Amniotic epithelial cell (primary cell): ENCODE measurements at regions not wholly inside any gene's neighbourhood (a gene's known extent, or its start where the extent isn't known, plus 50 kb on each side); places are given as distances from the start of the nearest gene placed in this dataset.
"Not testable (repeated sequence)": the region's sequence is repeated elsewhere in the genome, so short reads cannot be mapped to it uniquely, and the experiment has no call there.

Experiments
- DNase-seq: peaks from one replicate; pipeline ENCODE4 v3.0.0-alpha.2; 2010; ENCODE audit warnings: low read depth

DNA sequence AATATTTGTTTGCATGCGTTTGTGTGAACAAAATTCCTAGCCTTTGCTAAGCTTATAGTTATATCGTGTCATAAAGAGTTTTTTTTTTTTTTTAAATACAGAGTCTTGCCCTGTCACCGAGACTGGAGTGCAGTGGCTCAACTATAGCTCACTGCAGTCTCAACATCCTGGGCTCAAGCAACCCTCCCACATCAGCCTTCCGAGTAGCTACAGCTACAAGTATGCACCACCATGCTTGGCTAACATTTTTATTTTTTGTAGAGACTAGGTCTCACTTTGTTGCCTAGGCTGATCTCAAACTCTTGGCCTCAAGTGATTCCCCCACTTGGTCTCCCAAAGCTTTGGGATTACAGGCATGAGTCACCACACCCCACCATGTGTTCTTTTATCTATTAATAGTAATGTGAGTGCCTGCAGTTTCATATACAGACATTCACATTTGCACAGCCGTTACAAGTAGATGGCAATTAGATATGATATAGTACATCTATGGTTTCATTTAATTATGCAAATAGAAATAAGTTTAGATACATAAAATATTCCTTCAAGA is 848.6 kb downstream of the PDCD6IP start:
- DNase-seq = no peak

- no peak for DNase-seq
Measured at GRCh38 chr3:34650131-34650530, 851.7 kb downstream of the PDCD6IP start.

DNA sequence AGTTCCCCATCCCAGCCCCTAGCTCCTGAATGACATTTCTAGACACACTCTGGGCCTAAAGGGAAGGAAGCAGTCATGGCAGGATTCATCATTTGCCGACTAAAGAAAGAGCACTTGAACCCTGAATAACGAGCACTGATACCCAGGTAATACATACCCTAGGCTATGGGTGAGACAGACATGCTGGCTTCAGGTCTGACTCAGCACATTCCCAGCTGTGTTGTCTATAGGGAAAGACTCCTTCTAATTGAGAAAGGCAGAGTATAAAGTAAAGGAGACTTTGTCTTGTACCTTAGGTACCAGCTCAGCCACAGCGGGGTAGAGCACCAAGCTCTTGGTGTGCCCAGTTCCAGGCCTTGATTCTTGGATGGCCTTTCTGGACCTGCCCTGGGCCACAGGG is 870.5 kb downstream of the PDCD6IP start:
- DNase-seq = no peak

- no peak for DNase-seq
Measured at GRCh38 chr3:34669490-34669889, 871.1 kb downstream of the PDCD6IP start.

GRCh38 chr3:34675383-34676120 is 877.1 kb downstream of the PDCD6IP start:
- no peak for DNase-seq

- DNase-seq = no peak
Measured at GRCh38 chr3:34676436-34676835, 878.0 kb downstream of the PDCD6IP start.

- DNase-seq = no peak
Measured at GRCh38 chr3:34678575-34678974, 880.1 kb downstream of the PDCD6IP start.

GRCh38 chr3:34679055-34679454 is 880.6 kb downstream of the PDCD6IP start:
- not testable (repeated sequence) for DNase-seq

DNA sequence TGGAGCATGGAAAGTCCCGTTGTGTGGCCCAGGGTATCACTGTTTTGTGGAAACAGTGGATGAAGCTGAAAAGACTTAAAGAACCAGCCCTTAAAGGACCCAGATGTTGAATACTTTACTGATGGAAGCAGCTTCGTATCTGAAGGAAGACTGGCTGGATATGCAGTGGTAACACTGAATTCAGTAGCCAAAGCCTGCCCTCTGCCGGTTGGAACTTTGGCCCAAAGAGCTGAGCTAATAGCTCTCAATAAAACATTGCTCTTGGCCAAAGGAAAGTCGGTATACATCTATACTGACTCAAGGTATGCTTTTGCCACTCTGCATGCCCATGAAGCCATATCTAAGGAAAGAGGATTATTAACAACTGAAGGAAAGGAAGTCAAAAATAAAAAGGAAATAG is 885.4 kb downstream of the PDCD6IP start:
- no peak for DNase-seq

DNA sequence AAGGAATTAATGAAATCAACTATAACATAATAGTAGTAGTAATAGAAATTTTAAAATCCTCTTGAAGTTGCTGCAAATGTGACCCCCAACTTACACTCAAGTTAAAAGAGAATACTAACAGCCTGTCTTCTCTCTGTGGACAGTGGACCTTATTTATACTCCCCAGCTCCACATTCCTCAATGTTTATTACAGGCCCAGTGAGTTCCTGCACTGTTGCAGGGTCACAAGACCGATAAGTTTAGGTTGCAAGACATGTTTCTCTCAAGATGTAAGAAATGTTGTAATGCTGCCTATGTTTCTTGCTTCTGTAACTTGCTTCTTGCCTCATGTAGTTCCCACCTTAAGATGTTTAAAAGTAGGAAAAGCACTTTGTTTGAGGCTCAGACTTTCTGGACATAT is 888.1 kb downstream of the PDCD6IP start:
- no peak for DNase-seq

GRCh38 chr3:34687671-34688070 is 889.2 kb downstream of the PDCD6IP start:
- no peak for DNase-seq

- DNase-seq = no peak
Measured at GRCh38 chr3:34696831-34697230, 898.4 kb downstream of the PDCD6IP start.

- DNase-seq = no peak
Measured at GRCh38 chr3:34703053-34703452, 904.6 kb downstream of the PDCD6IP start.

DNA sequence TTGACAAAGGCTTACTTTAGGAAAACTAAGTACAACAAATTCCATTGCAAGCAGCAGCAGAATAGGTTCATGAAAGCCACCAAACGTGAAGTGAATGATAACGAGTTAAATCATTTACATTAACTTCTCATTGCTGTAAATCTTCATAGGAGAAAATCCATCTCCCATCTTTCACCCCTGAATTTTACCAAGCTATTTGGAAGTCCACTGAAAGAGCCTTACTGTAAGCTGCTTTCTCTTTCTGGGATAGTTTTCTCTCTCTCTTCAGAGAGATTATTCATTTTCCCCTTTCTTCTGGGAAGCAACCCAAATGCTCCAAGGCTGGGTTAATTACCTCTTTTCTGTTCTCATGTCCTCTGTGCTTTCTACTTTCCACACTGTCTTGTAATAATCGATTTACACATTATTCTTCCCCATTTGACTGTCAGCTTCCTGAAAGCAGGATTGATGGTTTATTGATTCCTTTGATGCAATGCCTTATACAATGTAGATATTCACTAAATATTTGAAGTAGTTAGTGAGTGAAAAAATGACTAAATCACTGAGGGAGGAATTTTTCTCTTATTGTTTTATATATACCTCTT is 914.3 kb upstream of the ARPP21 start:
- no peak for DNase-seq

GRCh38 chr3:34725774-34726173 is 913.6 kb upstream of the ARPP21 start:
- no peak for DNase-seq

DNA sequence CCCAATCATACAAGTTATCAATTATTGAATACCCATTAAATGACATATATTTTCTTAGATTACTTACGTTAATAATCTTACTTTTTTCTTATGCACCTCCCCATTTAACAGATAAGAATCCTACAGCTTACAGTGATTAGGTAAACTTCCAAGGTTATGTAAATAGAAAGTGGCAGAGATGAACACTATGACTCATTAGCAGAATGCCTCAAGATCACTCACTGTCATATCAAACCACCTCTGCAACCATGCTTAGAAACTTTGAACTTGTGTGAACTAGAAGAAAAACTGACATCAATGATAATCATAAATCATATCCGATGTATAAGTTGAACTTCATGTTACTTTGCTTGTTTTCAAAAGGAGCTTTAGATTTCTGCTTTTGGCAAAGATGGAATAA is 911.6 kb upstream of the ARPP21 start:
- no peak for DNase-seq

GRCh38 chr3:34742151-34742550 is 897.2 kb upstream of the ARPP21 start:
- DNase-seq = no peak

GRCh38 chr3:34758630-34759261 is 880.6 kb upstream of the ARPP21 start:
- DNase-seq = no peak

GRCh38 chr3:34777386-34777785 is 861.9 kb upstream of the ARPP21 start:
- no peak for DNase-seq

GRCh38 chr3:34779092-34779491 is 860.2 kb upstream of the ARPP21 start:
- DNase-seq = no peak

DNA sequence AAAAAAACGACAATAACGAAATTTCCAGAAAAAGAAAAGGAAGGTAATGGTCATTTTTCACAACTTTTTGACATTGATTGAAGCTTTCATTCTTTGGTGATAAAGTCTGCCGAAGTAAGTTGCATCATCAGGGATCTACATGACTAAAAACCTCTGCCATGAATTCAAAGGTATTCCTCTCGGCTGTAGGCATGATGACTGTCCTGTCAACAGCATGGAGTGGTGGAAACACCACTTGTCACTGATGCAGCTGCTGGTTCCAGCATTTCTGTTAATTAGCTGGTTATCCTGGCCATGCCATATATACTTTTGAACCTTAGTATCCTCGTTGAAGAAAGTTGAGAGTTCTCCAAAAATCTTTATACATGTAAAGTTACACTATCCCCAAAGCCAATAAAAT is 859.0 kb upstream of the ARPP21 start:
- DNase-seq = no peak

- DNase-seq = no peak
Measured at GRCh38 chr3:34780973-34781372, 858.4 kb upstream of the ARPP21 start.

DNA sequence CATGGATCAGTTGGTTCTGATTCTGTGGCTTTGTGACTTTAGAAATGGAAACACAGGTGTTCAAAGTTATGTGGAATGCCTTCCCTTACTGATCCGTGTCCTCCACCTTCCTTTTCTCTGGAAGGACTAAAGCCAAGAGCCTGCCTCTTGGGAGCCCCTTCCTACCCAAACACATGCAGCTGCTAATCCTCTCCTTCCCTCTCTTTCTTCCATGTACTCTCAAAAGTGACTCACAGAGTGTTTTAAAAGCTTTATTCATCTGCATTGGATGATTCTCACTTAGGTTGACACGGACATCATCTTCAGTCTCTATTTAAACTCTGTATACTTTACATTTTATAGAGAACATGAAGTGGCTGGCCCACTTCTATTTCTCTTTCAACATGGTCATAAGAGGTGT is 856.5 kb upstream of the ARPP21 start:
- DNase-seq = no peak
